ENCODE measurements at regions not wholly inside any gene's neighbourhood (a gene's known extent, or its start where the extent isn't known, plus 50 kb on each side); places are given as distances from the start of the nearest gene placed in this dataset.
"Not testable (repeated sequence)": the region's sequence is repeated elsewhere in the genome, so short reads cannot be mapped to it uniquely, and the experiment has no call there.

GRCh38 chr4:115179438-115180062 is 66.1 kb upstream of the NDST4 start:
- not testable (repeated sequence) for TF ChIP-seq CTCF (conservative IDR thresholded peaks at IDR 0.05); ZFX (IDR thresholded peaks at IDR 0.05)

All from C4-2B (cell line).